ENCODE measurements at regions not wholly inside any gene's neighbourhood (a gene's known extent, or its start where the extent isn't known, plus 50 kb on each side); places are given as distances from the start of the nearest gene placed in this dataset.

GRCh38 chr5:44245935-44246334, 143.3 kb downstream of the FGF10 start:
- no peak for TF ChIP-seq EZH2 (IDR thresholded peaks at IDR 0.05; ENCODE audit: insufficient read depth, poor library complexity, severe bottlenecking)
- no peak for TF ChIP-seq EZH2phosphoT487 (IDR thresholded peaks at IDR 0.05; ENCODE audit: insufficient read depth, low read depth)
